MM.1S (cell line): ENCODE measurements at regions not wholly inside any gene's neighbourhood (a gene's known extent, or its start where the extent isn't known, plus 50 kb on each side); places are given as distances from the start of the nearest gene placed in this dataset.

Experiments
- CTCF ChIP-seq: fragments of 300-600 bp; sonication (generic); IDR thresholded peaks from 2 replicates; pipeline ENCODE4 v1.5.1; 2016; ENCODE audit warnings: antibody characterized with exemption, low read length, mixed read lengths
- EZH2 ChIP-seq: fragments of 300-600 bp; sonication (generic); optimal IDR thresholded peaks from 2 replicates; pipeline ENCODE3; 2017; ENCODE audit warnings: low read depth, mild to moderate bottlenecking, antibody characterized with exemption, low read length, mixed read lengths
- EZH2phosphoT487 ChIP-seq: fragments of 300-600 bp; sonication (generic); IDR thresholded peaks from 2 replicates; pipeline ENCODE4 v1.6.1; 2018; ENCODE audit warnings: antibody characterized with exemption, low read length

- no peak for TF ChIP-seq EZH2
- TF ChIP-seq CTCF, result no peak
- TF ChIP-seq EZH2phosphoT487, result no peak
These were observed 121.7 kb downstream of the OLFM1 start for GRCh38 chr9:135209136-135209535.
